ENCODE measurements at regions not wholly inside any gene's neighbourhood (a gene's known extent, or its start where the extent isn't known, plus 50 kb on each side); places are given as distances from the start of the nearest gene placed in this dataset.

- no peak overlapping the region for H3K4me3 ChIP-seq (ENCODE audit: low read depth, low read length)
- in situ Hi-C loops (cut with HindIII; ENCODE audit: low sequenced_read_pairs) = no loop called here
- TF ChIP-seq CTCF (IDR thresholded peaks at IDR 0.05; ENCODE audit: low read depth, low read length) = no peak
- DNase-seq (ENCODE audit: low read depth, low spot score) = no peak
These were observed 95.5 kb upstream of the DPT start for GRCh38 chr1:168824418-168825065.

- in situ Hi-C loops (cut with HindIII; ENCODE audit: low sequenced_read_pairs) = no loop called here
- TF ChIP-seq CTCF (IDR thresholded peaks at IDR 0.05; ENCODE audit: low read depth, low read length) = no peak
- no peak for DNase-seq (ENCODE audit: low read depth, low spot score)
These were observed 96.1 kb upstream of the DPT start for GRCh38 chr1:168825129-168825528.

GRCh38 chr1:168825820-168826219, 96.8 kb upstream of the DPT start:
- DNase-seq (ENCODE audit: low read depth, low spot score) = no peak
- TF ChIP-seq CTCF (IDR thresholded peaks at IDR 0.05; ENCODE audit: low read depth, low read length) = no peak
- H3K4me3 ChIP-seq (ENCODE audit: low read depth, low read length) = no peak overlapping the region
- in situ Hi-C loops (cut with HindIII; ENCODE audit: low sequenced_read_pairs) = no loop called here

More at GRCh38 chr1:168825129-168825528, 96.1 kb upstream of the DPT start:
- no peak overlapping the region for H3K4me3 ChIP-seq (ENCODE audit: low read depth, low read length)

- in situ Hi-C loops (cut with HindIII; ENCODE audit: low sequenced_read_pairs) = no loop called here
- H3K4me3 ChIP-seq (ENCODE audit: low read depth, low read length) = no peak overlapping the region
- no peak for DNase-seq (ENCODE audit: low read depth, low spot score)
- no peak for TF ChIP-seq CTCF (IDR thresholded peaks at IDR 0.05; ENCODE audit: low read depth, low read length)
These were observed 97.3 kb upstream of the DPT start for GRCh38 chr1:168826269-168826668.

GRCh38 chr1:168827557-168827956, 98.6 kb upstream of the DPT start:
- no peak overlapping the region for H3K4me3 ChIP-seq (ENCODE audit: low read depth, low read length)
- in situ Hi-C loops (cut with HindIII; ENCODE audit: low sequenced_read_pairs) = no loop called here
- TF ChIP-seq CTCF (IDR thresholded peaks at IDR 0.05; ENCODE audit: low read depth, low read length) = no peak
- DNase-seq (ENCODE audit: low read depth, low spot score) = no peak

GRCh38 chr1:168829876-168830275, 100.9 kb upstream of the DPT start:
- in situ Hi-C loops (cut with HindIII; ENCODE audit: low sequenced_read_pairs) = no loop called here
- H3K4me3 ChIP-seq (ENCODE audit: low read depth, low read length) = no peak overlapping the region
- DNase-seq (ENCODE audit: low read depth, low spot score) = no peak
- no peak for TF ChIP-seq CTCF (IDR thresholded peaks at IDR 0.05; ENCODE audit: low read depth, low read length)
